ENCODE measurements at regions not wholly inside any gene's neighbourhood (a gene's known extent, or its start where the extent isn't known, plus 50 kb on each side); places are given as distances from the start of the nearest gene placed in this dataset.
"Not testable (repeated sequence)": the region's sequence is repeated elsewhere in the genome, so short reads cannot be mapped to it uniquely, and the experiment has no call there.

GRCh38 chr10:111646021-111646420, 537.5 kb downstream of the GPAM start:
- no peak for TF ChIP-seq CTCF (IDR thresholded peaks at IDR 0.05)
- no peaks in the 10 kb centered on the region for H3K27me3 ChIP-seq (ENCODE audit: control insufficient read depth, insufficient read depth, low read length)
- peaks cover 13% of the 10 kb centered on the region for H3K9me3 ChIP-seq (ENCODE audit: control insufficient read depth, insufficient read depth, low read length)
- intact Hi-C loops (cut with micrococcal nuclease), result no loop called here
- no peak for DNase-seq
- H3K4me3 ChIP-seq (ENCODE audit: low read length), result no peak overlapping the region
- no peak overlapping the region for H3K27ac Mint-ChIP-seq
- no peak overlapping the region for H3K4me3 Mint-ChIP-seq
- H3K27me3 Mint-ChIP-seq (ENCODE audit: low read depth in 2 of 2), result no peaks in the 10 kb centered on the region
- no peak for ATAC-seq
- H3K4me1 Mint-ChIP-seq, result no peaks in the 10 kb centered on the region
- H3K9me3 Mint-ChIP-seq, result peaks cover 10 to 12% of the 10 kb centered on the region in 2 donors
- H3K36me3 ChIP-seq (ENCODE audit: control insufficient read depth, insufficient read depth, low read length), result no peaks in the 10 kb centered on the region
- no peak overlapping the region for H3K27ac ChIP-seq (ENCODE audit: low read length)
- H3K4me1 ChIP-seq (ENCODE audit: control insufficient read depth, insufficient read depth, low read length), result no peaks in the 10 kb centered on the region
- 80% methylated on average over 1 of the region's 2 CpGs for WGBS (ENCODE audit: insufficient coverage)
- H3K36me3 Mint-ChIP-seq, result peaks cover 9% of the 10 kb centered on the region

GRCh38 chr10:111648046-111648445, 535.5 kb downstream of the GPAM start:
- Histone ChIP-seq H3K9me3 (ENCODE audit: control insufficient read depth, insufficient read depth, low read length) (peaks cover 13% of the 10 kb centered on the region), H3K36me3 (ENCODE audit: control insufficient read depth, insufficient read depth, low read length) (no peaks in the 10 kb centered on the region), H3K4me3 (ENCODE audit: low read length) (no peak overlapping the region), H3K27ac (ENCODE audit: low read length) (no peak overlapping the region), H3K27me3 (ENCODE audit: control insufficient read depth, insufficient read depth, low read length) (no peaks in the 10 kb centered on the region), H3K4me1 (ENCODE audit: control insufficient read depth, insufficient read depth, low read length) (no peaks in the 10 kb centered on the region)
- intact Hi-C loops (cut with micrococcal nuclease), result no loop called here
- ATAC-seq (no peak), DNase-seq (no peak)
- TF ChIP-seq CTCF (IDR thresholded peaks at IDR 0.05), result no peak
- 72% methylated on average over 2 of the region's 2 CpGs for WGBS (ENCODE audit: insufficient coverage)
- H3K36me3 Mint-ChIP-seq, result peaks cover 9% of the 10 kb centered on the region
- no peak overlapping the region for H3K4me3 Mint-ChIP-seq
- H3K4me1 Mint-ChIP-seq, result no peaks in the 10 kb centered on the region
- no peak overlapping the region for H3K27ac Mint-ChIP-seq
- peaks cover 12 to 18% of the 10 kb centered on the region in 2 donors for H3K9me3 Mint-ChIP-seq
- H3K27me3 Mint-ChIP-seq (ENCODE audit: low read depth in 2 of 2), result no peaks in the 10 kb centered on the region

GRCh38 chr10:111649080-111649479, 534.5 kb downstream of the GPAM start:
- H3K27me3 Mint-ChIP-seq (ENCODE audit: low read depth in 2 of 2); H3K27ac Mint-ChIP-seq; H3K4me3 Mint-ChIP-seq; H3K4me1 ChIP-seq (ENCODE audit: control insufficient read depth, insufficient read depth, low read length); DNase-seq; H3K27me3 ChIP-seq (ENCODE audit: control insufficient read depth, insufficient read depth, low read length); H3K4me3 ChIP-seq (ENCODE audit: low read length); H3K36me3 Mint-ChIP-seq; intact Hi-C loops (cut with micrococcal nuclease); ATAC-seq; H3K27ac ChIP-seq (ENCODE audit: low read length); H3K4me1 Mint-ChIP-seq; H3K36me3 ChIP-seq (ENCODE audit: control insufficient read depth, insufficient read depth, low read length): not testable (repeated sequence)
- H3K9me3 ChIP-seq (ENCODE audit: control insufficient read depth, insufficient read depth, low read length), result peaks cover 13% of the 10 kb centered on the region
- H3K9me3 Mint-ChIP-seq, result peaks cover 12 to 18% of the 10 kb centered on the region in 2 donors
- WGBS (ENCODE audit: insufficient coverage), result 88% methylated on average over 1 of the region's 1 CpG

- WGBS (ENCODE audit: insufficient coverage), result 77% methylated on average over 2 of the region's 2 CpGs
- H3K27me3 ChIP-seq (ENCODE audit: control insufficient read depth, insufficient read depth, low read length), result no peaks in the 10 kb centered on the region
- no peak for ATAC-seq
- intact Hi-C loops (cut with micrococcal nuclease), result no loop called here
- no peaks in the 10 kb centered on the region for H3K4me1 ChIP-seq (ENCODE audit: control insufficient read depth, insufficient read depth, low read length)
- Mint-ChIP-seq H3K27ac (no peak overlapping the region), H3K4me1 (no peaks in the 10 kb centered on the region), H3K9me3 (peaks cover 12 to 18% of the 10 kb centered on the region in 2 donors), H3K27me3 (ENCODE audit: low read depth in 2 of 2) (no peaks in the 10 kb centered on the region), H3K36me3 (peaks cover 9% of the 10 kb centered on the region), H3K4me3 (no peak overlapping the region)
- H3K36me3 ChIP-seq (ENCODE audit: control insufficient read depth, insufficient read depth, low read length), result no peaks in the 10 kb centered on the region
- TF ChIP-seq CTCF (IDR thresholded peaks at IDR 0.05), result no peak
- H3K4me3 ChIP-seq (ENCODE audit: low read length), result no peak overlapping the region
- no peak for DNase-seq
- no peak overlapping the region for H3K27ac ChIP-seq (ENCODE audit: low read length)
- peaks cover 13% of the 10 kb centered on the region for H3K9me3 ChIP-seq (ENCODE audit: control insufficient read depth, insufficient read depth, low read length)
Observed at GRCh38 chr10:111650088-111650487, 533.5 kb downstream of the GPAM start.
